OCI-LY3 (cell line): ENCODE measurements at regions not wholly inside any gene's neighbourhood (a gene's known extent, or its start where the extent isn't known, plus 50 kb on each side); places are given as distances from the start of the nearest gene placed in this dataset.

Source experiments
- H2AFZ ChIP-seq: fragments of 200-600, 300-600 bp; shearing (Covaris generic); 2 replicates; pipeline ENCODE4 v1.6.0; 2014; ENCODE audit warnings: antibody characterized with exemption, low read depth, low read length
- H3K27ac ChIP-seq: fragments of 200-600, 300-600 bp; sonication (generic); 2 replicates; pipeline ENCODE4 v1.5.1; 2014; ENCODE audit warnings: mild to moderate bottlenecking, low read length, moderate library complexity, mixed read lengths
- H3K27me3 ChIP-seq: fragments of 200-600, 300-600 bp; sonication (generic); 2 replicates; pipeline ENCODE4 v1.6.1; 2014; ENCODE audit warnings: low read depth, low read length, mixed read lengths
- H3K36me3 ChIP-seq: fragments of 200-600, 300-600 bp; sonication (generic); replicated peaks from 2 replicates; pipeline ENCODE3; 2014; ENCODE audit warnings: low read depth, low read length, mixed read lengths
- H3K4me1 ChIP-seq: fragments of 300-600, 200-600 bp; sonication (generic); 2 replicates; pipeline ENCODE4 v1.6.1; 2014; ENCODE audit warnings: low read length, mixed read lengths
- H3K4me2 ChIP-seq: fragments of 200-600, 300-600 bp; sonication (generic); 2 replicates; pipeline ENCODE4 v1.6.1; 2014; ENCODE audit warnings: low read length, mixed read lengths
- H3K4me3 ChIP-seq: fragments of 300-600, 200-600 bp; sonication (generic); 2 replicates; pipeline ENCODE4 v1.5.1; 2014; ENCODE audit warnings: antibody characterized with exemption, mild to moderate bottlenecking, low read length, moderate library complexity
- H3K79me2 ChIP-seq: fragments of 300-600, 200-600 bp; shearing (Covaris generic); 2 replicates; pipeline ENCODE4 v1.6.1; 2014; ENCODE audit warnings: mild to moderate bottlenecking, low read length, mixed read lengths
- H3K9ac ChIP-seq: fragments of 300-600, 200-600 bp; shearing (Covaris generic); 2 replicates; pipeline ENCODE4 v1.6.0; 2014; ENCODE audit warnings: mild to moderate bottlenecking, low read length, moderate library complexity
- H3K9me3 ChIP-seq: fragments of 200-600, 300-600 bp; shearing (Covaris generic); 2 replicates; pipeline ENCODE4 v1.6.1; 2014; ENCODE audit warnings: low read length, mixed read lengths; ENCODE audit not compliant: insufficient read depth
- H4K20me1 ChIP-seq: fragments of 200-600, 300-600 bp; sonication (generic); 2 replicates; pipeline ENCODE4 v1.6.1; 2016; ENCODE audit warnings: low read length, mixed read lengths; ENCODE audit not compliant: insufficient read depth
- CTCF ChIP-seq: fragments of 200-600, 300-600 bp; sonication (generic); IDR thresholded peaks from 2 replicates; pipeline ENCODE4 v1.5.1; 2014; ENCODE audit warnings: antibody characterized with exemption, low read length, low read depth
- EZH2phosphoT487 ChIP-seq: fragments of 200-600 bp; shearing (Covaris generic); IDR thresholded peaks from 2 replicates; pipeline ENCODE4 v1.6.1; 2018; ENCODE audit warnings: antibody characterized with exemption, mixed run types, low read depth

- H3K4me3 ChIP-seq = no peak overlapping the region
- no peak overlapping the region for H3K4me2 ChIP-seq
- no peaks in the 10 kb centered on the region for H3K79me2 ChIP-seq
- no peaks in the 10 kb centered on the region for H3K36me3 ChIP-seq
- H3K9ac ChIP-seq = no peak overlapping the region
- TF ChIP-seq EZH2phosphoT487 (no peak), CTCF (no peak)
- no peak overlapping the region for H3K27ac ChIP-seq
- H3K27me3 ChIP-seq = no peaks in the 10 kb centered on the region
- H2AFZ ChIP-seq = no peak overlapping the region
- H3K4me1 ChIP-seq = no peaks in the 10 kb centered on the region
- H4K20me1 ChIP-seq = no peaks in the 10 kb centered on the region
- no peaks in the 10 kb centered on the region for H3K9me3 ChIP-seq
Observed at GRCh38 chr14:46444666-46445065, 206.9 kb downstream of the RPL10L start.

- Histone ChIP-seq H3K9me3 (no peaks in the 10 kb centered on the region), H3K36me3 (no peaks in the 10 kb centered on the region), H3K79me2 (no peaks in the 10 kb centered on the region), H4K20me1 (no peaks in the 10 kb centered on the region), H3K9ac (no peak overlapping the region), H3K27ac (no peak overlapping the region), H2AFZ (no peak overlapping the region), H3K4me1 (no peaks in the 10 kb centered on the region), H3K27me3 (no peaks in the 10 kb centered on the region), H3K4me3 (no peak overlapping the region), H3K4me2 (no peak overlapping the region)
- no peak for TF ChIP-seq CTCF
- TF ChIP-seq EZH2phosphoT487 = no peak
Observed at GRCh38 chr14:46433381-46433780, 218.2 kb downstream of the RPL10L start.

DNA sequence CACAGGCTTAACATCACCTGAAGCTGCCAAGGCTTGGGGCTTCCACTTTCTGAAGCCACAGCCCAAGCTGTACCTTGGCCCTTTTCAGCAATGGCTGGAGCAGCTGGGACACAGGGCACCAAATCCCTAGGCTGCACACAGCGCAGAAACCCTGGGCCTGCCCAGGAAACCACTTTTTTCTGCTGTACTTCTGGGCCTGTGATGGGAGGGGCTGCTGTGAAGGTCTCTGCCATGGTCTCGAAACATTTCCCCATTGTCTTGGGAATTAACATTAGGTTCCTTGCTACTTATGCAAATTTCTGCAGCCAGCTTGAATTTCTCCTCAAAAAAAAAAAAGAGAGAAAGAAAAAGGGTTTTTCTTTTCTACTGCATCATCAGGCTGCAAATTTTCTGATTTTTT is 219.1 kb downstream of the RPL10L start:
- no peak overlapping the region for H3K4me2 ChIP-seq
- TF ChIP-seq CTCF (no peak), EZH2phosphoT487 (no peak)
- no peaks in the 10 kb centered on the region for H3K27me3 ChIP-seq
- no peaks in the 10 kb centered on the region for H3K36me3 ChIP-seq
- no peaks in the 10 kb centered on the region for H3K9me3 ChIP-seq
- no peak overlapping the region for H2AFZ ChIP-seq
- no peaks in the 10 kb centered on the region for H3K4me1 ChIP-seq
- H3K79me2 ChIP-seq = no peaks in the 10 kb centered on the region
- no peak overlapping the region for H3K9ac ChIP-seq
- H3K4me3 ChIP-seq = no peak overlapping the region
- H3K27ac ChIP-seq = no peak overlapping the region
- H4K20me1 ChIP-seq = no peaks in the 10 kb centered on the region

DNA sequence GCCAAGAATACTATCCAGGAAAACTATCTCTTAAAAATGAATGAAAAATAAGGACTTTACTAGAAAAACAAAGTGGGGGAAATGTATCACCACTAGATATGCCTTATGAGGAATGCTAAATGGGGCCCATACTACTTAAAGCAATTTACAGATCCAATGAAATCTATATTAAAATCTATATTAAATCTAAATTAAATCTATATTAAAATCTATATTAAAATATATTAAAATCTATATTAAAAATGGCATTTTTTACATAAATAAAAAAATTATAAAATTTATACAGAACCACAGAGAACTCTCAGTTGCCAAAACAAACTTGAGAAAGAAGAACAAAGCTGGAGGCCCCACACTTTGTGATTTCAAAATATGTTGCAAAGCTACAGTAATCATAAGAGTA is 234.5 kb downstream of the RPL10L start:
- Histone ChIP-seq H3K4me2 (no peak overlapping the region), H3K27me3 (no peaks in the 10 kb centered on the region), H3K27ac (no peak overlapping the region), H3K9ac (no peak overlapping the region), H4K20me1 (no peaks in the 10 kb centered on the region), H3K79me2 (no peaks in the 10 kb centered on the region), H3K4me3 (no peak overlapping the region), H3K9me3 (peaks cover 14% of the 10 kb centered on the region), H3K4me1 (no peaks in the 10 kb centered on the region), H3K36me3 (no peaks in the 10 kb centered on the region), H2AFZ (no peak overlapping the region)
- TF ChIP-seq CTCF (no peak), EZH2phosphoT487 (no peak)
